Activated CD4-positive, alpha-beta T cell treated with anti-CD3 and anti-CD28 coated beads for 36 hours (primary cell): ENCODE measurements at regions not wholly inside any gene's neighbourhood (a gene's known extent, or its start where the extent isn't known, plus 50 kb on each side); places are given as distances from the start of the nearest gene placed in this dataset.
"Not testable (repeated sequence)": the region's sequence is repeated elsewhere in the genome, so short reads cannot be mapped to it uniquely, and the experiment has no call there.

Experiments
- ATAC-seq: fragments of 200-7000 bp; cut with Tn5 transposase; one replicate; pipeline ENCODE4 v1.10.0; 2021; ENCODE audit warnings: mild to moderate bottlenecking, moderate library complexity
- CTCF ChIA-PET: fragments of 350-600 bp; sonication (Branson Sonifier 250); formaldehyde crosslinking; loops from one replicate; lab custom pipeline; 2021; ENCODE audit warnings: antibody characterized with exemption; lab: Charles Lee
- POLR2A ChIA-PET: fragments of 350-600 bp; sonication (Branson Sonifier 250); formaldehyde crosslinking; loops from one replicate; lab custom pipeline; 2021; ENCODE audit warnings: antibody characterized with exemption, inconsistent platforms; lab: Charles Lee
- DNase-seq: peaks from one replicate; pipeline ENCODE4 v3.0.0-alpha.2; 2020
- H3K27ac Mint-ChIP-seq: one replicate; pipeline ENCODE4 v1.8.0; 2021; ENCODE audit warnings: mixed read lengths
- H3K27me3 Mint-ChIP-seq: one replicate; pipeline ENCODE4 v1.8.0; 2021; ENCODE audit warnings: mixed read lengths
- H3K36me3 Mint-ChIP-seq: one replicate; pipeline ENCODE4 v1.8.0; 2021; ENCODE audit warnings: low read depth, mixed read lengths
- H3K4me1 Mint-ChIP-seq: one replicate; pipeline ENCODE4 v1.8.0; 2021; ENCODE audit warnings: mixed read lengths
- H3K4me3 Mint-ChIP-seq: one replicate; pipeline ENCODE4 v1.8.0; 2021; ENCODE audit warnings: mild to moderate bottlenecking, moderate library complexity, mixed read lengths
- H3K9me3 Mint-ChIP-seq: one replicate; pipeline ENCODE4 v1.8.0; 2021; ENCODE audit warnings: low read depth, mixed read lengths
- intact Hi-C, 2 experiments: fragments of 100-400 bp; cut with DNase I in 1 of 2; cut with micrococcal nuclease in 1 of 2; formaldehyde crosslinking; loops; one replicate each; pipeline versions ENCODE4 v1.14.2 to v1.15.1; 2022 to 2024; cut with DNase I, micrococcal nuclease

- no peaks in the 10 kb centered on the region for H3K36me3 Mint-ChIP-seq
- ATAC-seq (no peak), DNase-seq (no peak)
- ChIA-PET POLR2A (no interaction called here), CTCF (no interaction called here)
- no peaks in the 10 kb centered on the region for H3K4me1 Mint-ChIP-seq
- H3K4me3 Mint-ChIP-seq, result no peak overlapping the region
- H3K27me3 Mint-ChIP-seq, result no peaks in the 10 kb centered on the region
- intact Hi-C loops, result no loop called here
- H3K27ac Mint-ChIP-seq, result no peak overlapping the region
- peaks cover 2% of the 10 kb centered on the region for H3K9me3 Mint-ChIP-seq
Measured at GRCh38 chr5:118068886-118069285, 919.5 kb downstream of the DTWD2 start.

GRCh38 chr5:118063836-118064235, 924.5 kb downstream of the DTWD2 start:
- POLR2A ChIA-PET, H3K27ac Mint-ChIP-seq, H3K4me1 Mint-ChIP-seq, DNase-seq, CTCF ChIA-PET, H3K27me3 Mint-ChIP-seq, H3K36me3 Mint-ChIP-seq, ATAC-seq, H3K4me3 Mint-ChIP-seq, H3K9me3 Mint-ChIP-seq, intact Hi-C loops: not testable (repeated sequence)

- DNase-seq, result no peak
- Mint-ChIP-seq H3K36me3 (no peaks in the 10 kb centered on the region), H3K4me3 (no peak overlapping the region), H3K4me1 (no peaks in the 10 kb centered on the region), H3K27ac (no peak overlapping the region), H3K27me3 (no peaks in the 10 kb centered on the region), H3K9me3 (peaks cover 10% of the 10 kb centered on the region)
- ChIA-PET CTCF (no interaction called here), POLR2A (no interaction called here)
- no peak for ATAC-seq
- intact Hi-C loops, result no loop called here
Measured at GRCh38 chr5:118060833-118061232, 927.5 kb downstream of the DTWD2 start.

GRCh38 chr5:118052503-118052902, 935.8 kb downstream of the DTWD2 start:
- intact Hi-C loops, result no loop called here
- Mint-ChIP-seq H3K9me3 (no peaks in the 10 kb centered on the region), H3K27me3 (no peaks in the 10 kb centered on the region), H3K27ac (no peak overlapping the region), H3K4me3 (no peak overlapping the region), H3K4me1 (no peaks in the 10 kb centered on the region), H3K36me3 (no peaks in the 10 kb centered on the region)
- ATAC-seq (no peak), DNase-seq (no peak)
- ChIA-PET POLR2A (no interaction called here), CTCF (no interaction called here)

- no peak for DNase-seq
Measured at GRCh38 chr5:118044169-118044568, 944.2 kb downstream of the DTWD2 start.

GRCh38 chr5:118043531-118043930, 944.8 kb downstream of the DTWD2 start:
- CTCF ChIA-PET, result no interaction called here
- Mint-ChIP-seq H3K9me3 (peaks cover 2% of the 10 kb centered on the region), H3K27ac (no peak overlapping the region), H3K36me3 (no peaks in the 10 kb centered on the region), H3K4me1 (no peaks in the 10 kb centered on the region), H3K27me3 (no peaks in the 10 kb centered on the region), H3K4me3 (no peak overlapping the region)
- intact Hi-C loops, result no loop called here
- POLR2A ChIA-PET, result no interaction called here
- DNase-seq (no peak), ATAC-seq (no peak)

More at GRCh38 chr5:118044169-118044568, 944.2 kb downstream of the DTWD2 start:
- intact Hi-C loops, result no loop called here
- Mint-ChIP-seq H3K9me3 (peaks cover 2% of the 10 kb centered on the region), H3K4me1 (no peaks in the 10 kb centered on the region), H3K27me3 (no peaks in the 10 kb centered on the region), H3K4me3 (no peak overlapping the region), H3K27ac (no peak overlapping the region), H3K36me3 (no peaks in the 10 kb centered on the region)
- no peak for ATAC-seq
- POLR2A ChIA-PET, result no interaction called here
- CTCF ChIA-PET, result no interaction called here

- H3K4me1 Mint-ChIP-seq, result no peaks in the 10 kb centered on the region
- peaks cover 2% of the 10 kb centered on the region for H3K9me3 Mint-ChIP-seq
- no peak overlapping the region for H3K27ac Mint-ChIP-seq
- no peaks in the 10 kb centered on the region for H3K27me3 Mint-ChIP-seq
- ChIA-PET POLR2A (no interaction called here), CTCF (no interaction called here)
- DNase-seq (no peak), ATAC-seq (no peak)
- intact Hi-C loops, result no loop called here
- no peaks in the 10 kb centered on the region for H3K36me3 Mint-ChIP-seq
- no peak overlapping the region for H3K4me3 Mint-ChIP-seq
Measured at GRCh38 chr5:118042076-118042475, 946.3 kb downstream of the DTWD2 start.

- CTCF ChIA-PET, result no interaction called here
- Mint-ChIP-seq H3K27me3 (no peaks in the 10 kb centered on the region), H3K4me3 (no peak overlapping the region), H3K27ac (no peak overlapping the region), H3K36me3 (no peaks in the 10 kb centered on the region), H3K4me1 (no peaks in the 10 kb centered on the region), H3K9me3 (peaks cover 2% of the 10 kb centered on the region)
- POLR2A ChIA-PET, result no interaction called here
- ATAC-seq, result no peak
- intact Hi-C loops, result no loop called here
- no peak for DNase-seq
Measured at GRCh38 chr5:118040496-118040895, 947.9 kb downstream of the DTWD2 start.

- CTCF ChIA-PET, result no interaction called here
- intact Hi-C loops, result no loop called here
- H3K9me3 Mint-ChIP-seq, result peaks cover 7% of the 10 kb centered on the region
- ATAC-seq (no peak), DNase-seq (no peak)
- H3K27ac Mint-ChIP-seq, result no peak overlapping the region
- no peaks in the 10 kb centered on the region for H3K36me3 Mint-ChIP-seq
- no peak overlapping the region for H3K4me3 Mint-ChIP-seq
- POLR2A ChIA-PET, result no interaction called here
- H3K27me3 Mint-ChIP-seq, result no peaks in the 10 kb centered on the region
- H3K4me1 Mint-ChIP-seq, result no peaks in the 10 kb centered on the region
Measured at GRCh38 chr5:118033686-118034338, 954.5 kb downstream of the DTWD2 start.

GRCh38 chr5:118029807-118030206, 958.5 kb downstream of the DTWD2 start:
- Mint-ChIP-seq H3K36me3 (no peaks in the 10 kb centered on the region), H3K4me3 (no peak overlapping the region), H3K27ac (no peak overlapping the region), H3K4me1 (no peaks in the 10 kb centered on the region), H3K27me3 (no peaks in the 10 kb centered on the region), H3K9me3 (peaks cover 2% of the 10 kb centered on the region)
- ATAC-seq, result no peak
- CTCF ChIA-PET, result no interaction called here
- POLR2A ChIA-PET, result no interaction called here
- intact Hi-C loops, result no loop called here
- no peak for DNase-seq

- Mint-ChIP-seq H3K9me3 (no peaks in the 10 kb centered on the region), H3K4me3 (no peak overlapping the region), H3K4me1 (no peaks in the 10 kb centered on the region), H3K27me3 (no peaks in the 10 kb centered on the region), H3K36me3 (no peaks in the 10 kb centered on the region), H3K27ac (no peak overlapping the region)
- no peak for DNase-seq
- CTCF ChIA-PET, result no interaction called here
- POLR2A ChIA-PET, result no interaction called here
- intact Hi-C loops, result no loop called here
- no peak for ATAC-seq
Measured at GRCh38 chr5:118022062-118022461, 966.3 kb downstream of the DTWD2 start.

- CTCF ChIA-PET, result no interaction called here
- Mint-ChIP-seq H3K27ac (no peak overlapping the region), H3K4me3 (no peak overlapping the region), H3K36me3 (no peaks in the 10 kb centered on the region), H3K9me3 (no peaks in the 10 kb centered on the region), H3K4me1 (no peaks in the 10 kb centered on the region), H3K27me3 (no peaks in the 10 kb centered on the region)
- intact Hi-C loops, result no loop called here
- ATAC-seq (no peak), DNase-seq (no peak)
- POLR2A ChIA-PET, result no interaction called here
Measured at GRCh38 chr5:118017536-118017935, 970.8 kb downstream of the DTWD2 start.
